Activated T-cell treated with anti-CD3 and anti-CD28 coated beads, Interleukin-2, amount 50 U/mL, for 48 hours (primary cell): ENCODE measurements at regions not wholly inside any gene's neighbourhood (a gene's known extent, or its start where the extent isn't known, plus 50 kb on each side); places are given as distances from the start of the nearest gene placed in this dataset.
"Not testable (repeated sequence)": the region's sequence is repeated elsewhere in the genome, so short reads cannot be mapped to it uniquely, and the experiment has no call there.

ENCODE experiments used
- DNase-seq, 2 experiments: peaks; one replicate each; pipeline ENCODE4 v3.0.0-alpha.2; 2020

GRCh38 chr9:2355697-2355983 lies 265.9 kb upstream of the VLDLR start:
- DNase-seq, result no peak

- no peak for DNase-seq
Observed at GRCh38 chr9:2356041-2356790, 265.4 kb upstream of the VLDLR start.

- no peak for DNase-seq
Observed at GRCh38 chr9:2359891-2360471, 261.6 kb upstream of the VLDLR start.

- DNase-seq, result no peak
Observed at GRCh38 chr9:2362150-2362549, 259.4 kb upstream of the VLDLR start.

- DNase-seq, result no peak
Observed at GRCh38 chr9:2363138-2363745, 258.3 kb upstream of the VLDLR start.

GRCh38 chr9:2363781-2364180 lies 257.8 kb upstream of the VLDLR start:
- DNase-seq, result no peak

GRCh38 chr9:2367970-2368369 lies 253.6 kb upstream of the VLDLR start:
- no peak for DNase-seq

- DNase-seq, result no peak
Observed at GRCh38 chr9:2373648-2374047, 247.9 kb upstream of the VLDLR start.

- DNase-seq, result no peak
Observed at GRCh38 chr9:2375114-2375513, 246.5 kb upstream of the VLDLR start.

- no peak for DNase-seq
Observed at GRCh38 chr9:2377117-2377516, 244.5 kb upstream of the VLDLR start.

GRCh38 chr9:2377834-2378233 lies 243.8 kb upstream of the VLDLR start:
- no peak for DNase-seq

- no peak for DNase-seq
Observed at GRCh38 chr9:2378266-2378665, 243.3 kb upstream of the VLDLR start.

GRCh38 chr9:2378816-2379215 lies 242.8 kb upstream of the VLDLR start:
- no peak for DNase-seq

GRCh38 chr9:2384741-2385140 lies 236.8 kb upstream of the VLDLR start:
- no peak for DNase-seq

- no peak for DNase-seq
Observed at GRCh38 chr9:2385746-2386145, 235.8 kb upstream of the VLDLR start.

- no peak for DNase-seq
Observed at GRCh38 chr9:2386566-2386965, 235.0 kb upstream of the VLDLR start.

GRCh38 chr9:2387166-2387565 lies 234.4 kb upstream of the VLDLR start:
- no peak for DNase-seq

- DNase-seq, result no peak
Observed at GRCh38 chr9:2389404-2389803, 232.2 kb upstream of the VLDLR start.

- no peak for DNase-seq
Observed at GRCh38 chr9:2390028-2390427, 231.6 kb upstream of the VLDLR start.

- DNase-seq, result not testable (repeated sequence)
Observed at GRCh38 chr9:2391509-2392132, 230.0 kb upstream of the VLDLR start.

GRCh38 chr9:2394087-2394741 lies 227.4 kb upstream of the VLDLR start:
- not testable (repeated sequence) for DNase-seq

GRCh38 chr9:2395814-2396612 lies 225.6 kb upstream of the VLDLR start:
- no peak for DNase-seq
